ENCODE measurements at regions not wholly inside any gene's neighbourhood (a gene's known extent, or its start where the extent isn't known, plus 50 kb on each side); places are given as distances from the start of the nearest gene placed in this dataset.
"Not testable (repeated sequence)": the region's sequence is repeated elsewhere in the genome, so short reads cannot be mapped to it uniquely, and the experiment has no call there.

- DNase-seq (ENCODE audit: low read depth): no peak
- H3K4me3 ChIP-seq (ENCODE audit: control insufficient read depth, low read depth, low read length): no peak overlapping the region
- TF ChIP-seq CTCF (IDR thresholded peaks at IDR 0.05; ENCODE audit: control insufficient read depth, insufficient read depth, low read depth, low read length, missing control alignments): no peak
These were observed 68.0 kb upstream of the CRIM1 start for GRCh38 chr2:36287363-36288275.

- H3K4me3 ChIP-seq (ENCODE audit: control insufficient read depth, low read depth, low read length); DNase-seq (ENCODE audit: low read depth): not testable (repeated sequence)
These were observed 76.1 kb upstream of the CRIM1 start for GRCh38 chr2:36279506-36279905.

GRCh38 chr2:36277881-36278523, 77.6 kb upstream of the CRIM1 start:
- TF ChIP-seq CTCF (IDR thresholded peaks at IDR 0.05; ENCODE audit: control insufficient read depth, insufficient read depth, low read depth, low read length, missing control alignments): no peak
- no peak for DNase-seq (ENCODE audit: low read depth)
- no peak overlapping the region for H3K4me3 ChIP-seq (ENCODE audit: control insufficient read depth, low read depth, low read length)

GRCh38 chr2:36277146-36277808, 78.3 kb upstream of the CRIM1 start:
- peak; percentile 46 for DNase-seq (ENCODE audit: low read depth)
- no peak for TF ChIP-seq CTCF (IDR thresholded peaks at IDR 0.05; ENCODE audit: control insufficient read depth, insufficient read depth, low read depth, low read length, missing control alignments)
- no peak overlapping the region for H3K4me3 ChIP-seq (ENCODE audit: control insufficient read depth, low read depth, low read length)

- DNase-seq (ENCODE audit: low read depth): no peak
- H3K4me3 ChIP-seq (ENCODE audit: control insufficient read depth, low read depth, low read length): no peak overlapping the region
- no peak for TF ChIP-seq CTCF (IDR thresholded peaks at IDR 0.05; ENCODE audit: control insufficient read depth, insufficient read depth, low read depth, low read length, missing control alignments)
These were observed 84.3 kb upstream of the CRIM1 start for GRCh38 chr2:36271266-36271665.

- H3K4me3 ChIP-seq (ENCODE audit: control insufficient read depth, low read depth, low read length): no peak overlapping the region
- TF ChIP-seq CTCF (IDR thresholded peaks at IDR 0.05; ENCODE audit: control insufficient read depth, insufficient read depth, low read depth, low read length, missing control alignments): no peak
- DNase-seq (ENCODE audit: low read depth): no peak
These were observed 84.8 kb upstream of the CRIM1 start for GRCh38 chr2:36270758-36271157.

- H3K4me3 ChIP-seq (ENCODE audit: control insufficient read depth, low read depth, low read length): no peak overlapping the region
- TF ChIP-seq CTCF (IDR thresholded peaks at IDR 0.05; ENCODE audit: control insufficient read depth, insufficient read depth, low read depth, low read length, missing control alignments): no peak
- no peak for DNase-seq (ENCODE audit: low read depth)
These were observed 88.4 kb upstream of the CRIM1 start for GRCh38 chr2:36267194-36267593.
